ENCODE measurements at regions not wholly inside any gene's neighbourhood (a gene's known extent, or its start where the extent isn't known, plus 50 kb on each side); places are given as distances from the start of the nearest gene placed in this dataset.

GRCh38 chr5:37938861-37939260 is 99.0 kb upstream of the GDNF start:
- peak; percentile 7 for DNase-seq (ENCODE audit: low read depth)
- TF ChIP-seq, protein P1, sequence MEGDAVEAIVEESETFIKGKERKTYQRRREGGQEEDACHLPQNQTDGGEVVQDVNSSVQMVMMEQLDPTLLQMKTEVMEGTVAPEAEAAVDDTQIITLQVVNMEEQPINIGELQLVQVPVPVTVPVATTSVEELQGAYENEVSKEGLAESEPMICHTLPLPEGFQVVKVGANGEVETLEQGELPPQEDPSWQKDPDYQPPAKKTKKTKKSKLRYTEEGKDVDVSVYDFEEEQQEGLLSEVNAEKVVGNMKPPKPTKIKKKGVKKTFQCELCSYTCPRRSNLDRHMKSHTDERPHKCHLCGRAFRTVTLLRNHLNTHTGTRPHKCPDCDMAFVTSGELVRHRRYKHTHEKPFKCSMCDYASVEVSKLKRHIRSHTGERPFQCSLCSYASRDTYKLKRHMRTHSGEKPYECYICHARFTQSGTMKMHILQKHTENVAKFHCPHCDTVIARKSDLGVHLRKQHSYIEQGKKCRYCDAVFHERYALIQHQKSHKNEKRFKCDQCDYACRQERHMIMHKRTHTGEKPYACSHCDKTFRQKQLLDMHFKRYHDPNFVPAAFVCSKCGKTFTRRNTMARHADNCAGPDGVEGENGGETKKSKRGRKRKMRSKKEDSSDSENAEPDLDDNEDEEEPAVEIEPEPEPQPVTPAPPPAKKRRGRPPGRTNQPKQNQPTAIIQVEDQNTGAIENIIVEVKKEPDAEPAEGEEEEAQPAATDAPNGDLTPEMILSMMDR (IDR thresholded peaks at IDR 0.05; ENCODE audit: insufficient read depth, low read length, severe bottlenecking) = no peak
- Histone ChIP-seq H3K27me3 (ENCODE audit: control insufficient read depth, insufficient read depth, low read length) (peaks cover 4% of the 10 kb centered on the region), H3K36me3 (ENCODE audit: control insufficient read depth, insufficient read depth, low read length) (no peaks in the 10 kb centered on the region), H3K4me3 (ENCODE audit: low read depth, low read length) (no peak overlapping the region)
- FAIRE-seq = no peak

- TF ChIP-seq, protein P1 (IDR thresholded peaks at IDR 0.05; ENCODE audit: insufficient read depth, low read length, severe bottlenecking) = no peak
Measured at GRCh38 chr5:37938076-37938852, 98.4 kb upstream of the GDNF start.

GRCh38 chr5:37936091-37936490 is 96.2 kb upstream of the GDNF start:
- no peak for FAIRE-seq
- no peaks in the 10 kb centered on the region for H3K36me3 ChIP-seq (ENCODE audit: control insufficient read depth, insufficient read depth, low read length)
- TF ChIP-seq, protein P1 (IDR thresholded peaks at IDR 0.05; ENCODE audit: insufficient read depth, low read length, severe bottlenecking) = no peak

More at GRCh38 chr5:37938076-37938852, 98.4 kb upstream of the GDNF start:
- no peak for FAIRE-seq
- peak; percentile 9 for DNase-seq (ENCODE audit: low read depth)
- H3K27me3 ChIP-seq (ENCODE audit: control insufficient read depth, insufficient read depth, low read length) = peaks cover 2% of the 10 kb centered on the region
- H3K36me3 ChIP-seq (ENCODE audit: control insufficient read depth, insufficient read depth, low read length) = no peaks in the 10 kb centered on the region
- no peak overlapping the region for H3K4me3 ChIP-seq (ENCODE audit: low read depth, low read length)

GRCh38 chr5:37933576-37933975 is 93.7 kb upstream of the GDNF start:
- Histone ChIP-seq H3K36me3 (ENCODE audit: control insufficient read depth, insufficient read depth, low read length) (no peaks in the 10 kb centered on the region), H3K4me3 (ENCODE audit: low read depth, low read length) (no peak overlapping the region), H3K27me3 (ENCODE audit: control insufficient read depth, insufficient read depth, low read length) (no peaks in the 10 kb centered on the region)
- TF ChIP-seq, protein P1 (IDR thresholded peaks at IDR 0.05; ENCODE audit: insufficient read depth, low read length, severe bottlenecking) = no peak
- DNase-seq (ENCODE audit: low read depth) (no peak), FAIRE-seq (no peak)

More at GRCh38 chr5:37936091-37936490, 96.2 kb upstream of the GDNF start:
- DNase-seq (ENCODE audit: low read depth) = no peak
- no peak overlapping the region for H3K4me3 ChIP-seq (ENCODE audit: low read depth, low read length)
- peaks cover 2% of the 10 kb centered on the region for H3K27me3 ChIP-seq (ENCODE audit: control insufficient read depth, insufficient read depth, low read length)

DNA sequence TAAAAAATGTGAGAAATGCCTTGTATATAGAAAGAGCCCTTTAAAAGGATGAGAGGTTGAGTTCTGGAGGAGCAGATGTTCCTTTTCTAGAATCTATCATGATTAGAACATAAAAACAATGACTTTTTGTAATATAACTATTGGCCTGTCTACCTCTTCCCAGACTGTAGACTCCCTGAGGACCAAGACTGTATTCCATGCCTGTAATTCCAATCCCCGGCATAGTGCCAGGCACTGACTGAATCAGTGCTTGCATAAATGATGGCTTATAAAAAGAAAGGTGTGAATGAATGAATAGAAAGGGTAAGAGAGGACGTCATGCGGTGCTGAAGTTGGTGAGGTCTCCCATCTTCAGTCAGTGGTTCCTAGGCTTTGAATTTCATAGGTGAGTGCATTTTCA is 92.6 kb upstream of the GDNF start:
- H3K36me3 ChIP-seq (ENCODE audit: control insufficient read depth, insufficient read depth, low read length) = no peaks in the 10 kb centered on the region
- DNase-seq (ENCODE audit: low read depth) = no peak
- FAIRE-seq = no peak

More for the DNA sequence above, 92.6 kb upstream of the GDNF start:
- no peak overlapping the region for H3K4me3 ChIP-seq (ENCODE audit: low read depth, low read length)
- TF ChIP-seq, protein P1 (IDR thresholded peaks at IDR 0.05; ENCODE audit: insufficient read depth, low read length, severe bottlenecking) = no peak
- no peaks in the 10 kb centered on the region for H3K27me3 ChIP-seq (ENCODE audit: control insufficient read depth, insufficient read depth, low read length)

Data from bronchial epithelial cell (primary cell).